Muscle layer of colon (tissue), 2 donors: ENCODE measurements at regions not wholly inside any gene's neighbourhood (a gene's known extent, or its start where the extent isn't known, plus 50 kb on each side); places are given as distances from the start of the nearest gene placed in this dataset.

Experiments used
- H3K27ac ChIP-seq: one replicate; pipeline ENCODE4 v1.7.0; 2013; ENCODE audit warnings: low read depth, mild to moderate bottlenecking, low read length, moderate library complexity
- H3K27me3 ChIP-seq, 2 donors: one replicate each; pipeline ENCODE4 v1.7.0; 2013; ENCODE audit warnings: low read length in 2 of 2, mild to moderate bottlenecking in 2 of 2; ENCODE audit not compliant: insufficient read depth in 2 of 2, control insufficient read depth in 1 of 2
- H3K36me3 ChIP-seq: one replicate; pipeline ENCODE4 v1.7.0; 2013; ENCODE audit warnings: mild to moderate bottlenecking, low read length; ENCODE audit not compliant: insufficient read depth
- H3K4me1 ChIP-seq: one replicate; pipeline ENCODE4 v1.7.0; 2013; ENCODE audit warnings: mild to moderate bottlenecking, low read length; ENCODE audit not compliant: insufficient read depth
- H3K4me3 ChIP-seq, 2 donors: one replicate each; pipeline ENCODE4 v1.7.0; 2013; ENCODE audit warnings: low read length in 2 of 2, low read depth in 1 of 2, mild to moderate bottlenecking in 1 of 2, moderate library complexity in 1 of 2
- H3K9ac ChIP-seq: one replicate; pipeline ENCODE4 v1.7.0; 2013; ENCODE audit warnings: low read length
- H3K9me3 ChIP-seq: one replicate; pipeline ENCODE4 v1.7.0; 2013; ENCODE audit warnings: mild to moderate bottlenecking, low read length
- donor health status: abdominal sarcoma.
- donor health status: Adenocarcinoma of cecum.

GRCh38 chr10:113987156-113987555 is 56.5 kb upstream of the ADRB1 start:
- H3K4me1 ChIP-seq: no peaks in the 10 kb centered on the region
- H3K9me3 ChIP-seq: no peaks in the 10 kb centered on the region
- no peaks in the 10 kb centered on the region for H3K36me3 ChIP-seq
- no peak overlapping the region for H3K4me3 ChIP-seq
- no peak overlapping the region for H3K27ac ChIP-seq
- H3K9ac ChIP-seq: no peak overlapping the region
- no peaks in the 10 kb centered on the region for H3K27me3 ChIP-seq

- no peaks in the 10 kb centered on the region for H3K9me3 ChIP-seq
- no peaks in the 10 kb centered on the region for H3K36me3 ChIP-seq
- no peak overlapping the region for H3K9ac ChIP-seq
- no peaks in the 10 kb centered on the region for H3K27me3 ChIP-seq
- H3K4me3 ChIP-seq: no peak overlapping the region
- H3K4me1 ChIP-seq: no peaks in the 10 kb centered on the region
- H3K27ac ChIP-seq: no peak overlapping the region
These were observed 55.9 kb upstream of the ADRB1 start for GRCh38 chr10:113987805-113988204.

- Histone ChIP-seq H3K4me3 (no peak overlapping the region), H3K9ac (no peak overlapping the region), H3K36me3 (no peaks in the 10 kb centered on the region), H3K4me1 (no peaks in the 10 kb centered on the region), H3K27ac (no peak overlapping the region), H3K9me3 (no peaks in the 10 kb centered on the region), H3K27me3 (no peaks in the 10 kb centered on the region)
These were observed 55.1 kb upstream of the ADRB1 start for GRCh38 chr10:113988535-113988934.

GRCh38 chr10:113991091-113991860 is 52.4 kb upstream of the ADRB1 start:
- H3K4me3 ChIP-seq: no peak overlapping the region
- no peaks in the 10 kb centered on the region for H3K36me3 ChIP-seq
- no peak overlapping the region for H3K27ac ChIP-seq
- H3K27me3 ChIP-seq: no peaks in the 10 kb centered on the region
- H3K9me3 ChIP-seq: no peaks in the 10 kb centered on the region
- no peaks in the 10 kb centered on the region for H3K4me1 ChIP-seq
- H3K9ac ChIP-seq: no peak overlapping the region

GRCh38 chr10:113992471-113993011 is 51.1 kb upstream of the ADRB1 start:
- Histone ChIP-seq H3K4me1 (no peaks in the 10 kb centered on the region), H3K27me3 (no peaks in the 10 kb centered on the region), H3K4me3 (no peak overlapping the region), H3K9ac (no peak overlapping the region), H3K27ac (no peak overlapping the region), H3K9me3 (no peaks in the 10 kb centered on the region), H3K36me3 (no peaks in the 10 kb centered on the region)

GRCh38 chr10:113993489-113993991 is 50.1 kb upstream of the ADRB1 start:
- no peak overlapping the region for H3K9ac ChIP-seq
- H3K36me3 ChIP-seq: no peaks in the 10 kb centered on the region
- H3K27ac ChIP-seq: peak overlapping the region; percentile 34
- H3K4me3 ChIP-seq: no peak overlapping the region
- no peaks in the 10 kb centered on the region for H3K4me1 ChIP-seq
- H3K9me3 ChIP-seq: no peaks in the 10 kb centered on the region
- no peaks in the 10 kb centered on the region for H3K27me3 ChIP-seq
